Gastrocnemius medialis (tissue), 4 donors: ENCODE measurements at regions not wholly inside any gene's neighbourhood (a gene's known extent, or its start where the extent isn't known, plus 50 kb on each side); places are given as distances from the start of the nearest gene placed in this dataset.

Source experiments
- POLR2A ChIP-seq, 2 donors: fragments of 450-650 bp; IDR thresholded peaks; one replicate each; pipeline ENCODE4 v1.6.1; 2017; ENCODE audit warnings: antibody characterized with exemption in 2 of 2, mild to moderate bottlenecking in 2 of 2, moderate library complexity in 2 of 2
- TF ChIP-seq, protein P1 (sequence below), 5 experiments: fragments of 450-650 bp in 3 of 5; fragments of 200-600 bp in 2 of 5; sonication (generic) in 2 of 5; IDR thresholded peaks in 4 of 5; conservative IDR thresholded peaks in 1 of 5; 1 replicate in 4 of 5; 2 replicates in 1 of 5; pipeline ENCODE4 v1.5.1; 2016 to 2019; ENCODE audit warnings: antibody characterized with exemption in 5 of 5, mild to moderate bottlenecking in 3 of 5, moderate library complexity in 3 of 5

DNA sequence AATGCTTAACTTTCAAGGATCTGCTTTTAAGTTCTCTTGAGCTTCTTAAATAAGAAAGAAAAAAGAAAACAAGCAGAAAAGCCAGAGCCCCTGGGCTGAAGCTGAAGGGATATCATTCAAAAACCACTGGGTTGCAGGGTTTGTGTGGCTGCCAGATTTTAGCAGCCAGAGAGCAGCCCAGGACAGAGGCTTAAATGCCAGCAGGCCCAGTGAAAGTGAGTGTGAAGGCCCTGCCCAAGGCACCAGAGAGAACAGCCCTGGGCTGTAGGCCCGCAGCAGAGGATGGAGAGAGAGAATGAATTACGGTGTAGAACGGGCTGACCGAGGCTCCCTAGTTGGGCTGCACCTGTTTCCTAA is 106.3 kb upstream of the BOC start:
- TF ChIP-seq, protein P1, sequence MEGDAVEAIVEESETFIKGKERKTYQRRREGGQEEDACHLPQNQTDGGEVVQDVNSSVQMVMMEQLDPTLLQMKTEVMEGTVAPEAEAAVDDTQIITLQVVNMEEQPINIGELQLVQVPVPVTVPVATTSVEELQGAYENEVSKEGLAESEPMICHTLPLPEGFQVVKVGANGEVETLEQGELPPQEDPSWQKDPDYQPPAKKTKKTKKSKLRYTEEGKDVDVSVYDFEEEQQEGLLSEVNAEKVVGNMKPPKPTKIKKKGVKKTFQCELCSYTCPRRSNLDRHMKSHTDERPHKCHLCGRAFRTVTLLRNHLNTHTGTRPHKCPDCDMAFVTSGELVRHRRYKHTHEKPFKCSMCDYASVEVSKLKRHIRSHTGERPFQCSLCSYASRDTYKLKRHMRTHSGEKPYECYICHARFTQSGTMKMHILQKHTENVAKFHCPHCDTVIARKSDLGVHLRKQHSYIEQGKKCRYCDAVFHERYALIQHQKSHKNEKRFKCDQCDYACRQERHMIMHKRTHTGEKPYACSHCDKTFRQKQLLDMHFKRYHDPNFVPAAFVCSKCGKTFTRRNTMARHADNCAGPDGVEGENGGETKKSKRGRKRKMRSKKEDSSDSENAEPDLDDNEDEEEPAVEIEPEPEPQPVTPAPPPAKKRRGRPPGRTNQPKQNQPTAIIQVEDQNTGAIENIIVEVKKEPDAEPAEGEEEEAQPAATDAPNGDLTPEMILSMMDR (IDR thresholded peaks at IDR 0.05 in 4 of 5, conservative IDR thresholded peaks at IDR 0.05 in 1 of 5) = no peak
- no peak for TF ChIP-seq POLR2A (IDR thresholded peaks at IDR 0.05)
